NB4 (cell line): ENCODE measurements at regions not wholly inside any gene's neighbourhood (a gene's known extent, or its start where the extent isn't known, plus 50 kb on each side); places are given as distances from the start of the nearest gene placed in this dataset.
"Not testable (repeated sequence)": the region's sequence is repeated elsewhere in the genome, so short reads cannot be mapped to it uniquely, and the experiment has no call there.

Experiments
- DNase-seq: peaks from one replicate; pipeline ENCODE4 v3.0.0; 2010; ENCODE audit warnings: low read depth
- H3K4me3 ChIP-seq: one replicate; pipeline ENCODE4 v1.5.1; 2011; ENCODE audit warnings: mild to moderate bottlenecking, low read depth, low read length, moderate library complexity
- CTCF ChIP-seq: IDR thresholded peaks from one replicate; pipeline ENCODE4 v1.5.1; 2012; ENCODE audit warnings: low read depth, low read length
- MAX ChIP-seq: IDR thresholded peaks from 2 replicates; pipeline ENCODE4 v1.6.1; 2011; ENCODE audit warnings: low read depth, low read length
- MYC ChIP-seq: IDR thresholded peaks from 2 replicates; pipeline ENCODE4 v1.6.1; 2011; ENCODE audit warnings: low read depth, low read length
- POLR2A ChIP-seq: IDR thresholded peaks from 2 replicates; pipeline ENCODE4 v1.6.1; 2011; ENCODE audit warnings: mild to moderate bottlenecking; ENCODE audit not compliant: insufficient read length; ENCODE audit errors: extremely low read depth

- no peak for TF ChIP-seq MYC
- TF ChIP-seq CTCF, result no peak
- no peak for TF ChIP-seq MAX
- TF ChIP-seq POLR2A, result no peak
- no peak for DNase-seq
- no peak overlapping the region for H3K4me3 ChIP-seq
These were observed 344.9 kb upstream of the PAPPA start for GRCh38 chr9:115808695-115809094.

GRCh38 chr9:115810166-115810565, 343.4 kb upstream of the PAPPA start:
- H3K4me3 ChIP-seq, result no peak overlapping the region
- TF ChIP-seq CTCF (no peak), POLR2A (no peak), MYC (no peak), MAX (no peak)
- DNase-seq, result no peak

- TF ChIP-seq MYC (no peak), POLR2A (no peak), CTCF (no peak), MAX (no peak)
- DNase-seq, result no peak
- no peak overlapping the region for H3K4me3 ChIP-seq
These were observed 339.5 kb upstream of the PAPPA start for GRCh38 chr9:115814081-115814480.

- no peak overlapping the region for H3K4me3 ChIP-seq
- DNase-seq, result no peak
- TF ChIP-seq CTCF (no peak), POLR2A (no peak), MYC (no peak), MAX (no peak)
These were observed 337.8 kb upstream of the PAPPA start for GRCh38 chr9:115815786-115816185.

GRCh38 chr9:115818651-115819050, 334.9 kb upstream of the PAPPA start:
- not testable (repeated sequence) for H3K4me3 ChIP-seq, DNase-seq

GRCh38 chr9:115832031-115832430, 321.6 kb upstream of the PAPPA start:
- TF ChIP-seq POLR2A, result no peak
- DNase-seq, result no peak
- no peak overlapping the region for H3K4me3 ChIP-seq

- DNase-seq, result no peak
- no peak for TF ChIP-seq MYC
- H3K4me3 ChIP-seq, result no peak overlapping the region
These were observed 316.0 kb upstream of the PAPPA start for GRCh38 chr9:115837618-115838017.

- no peak for TF ChIP-seq POLR2A
- no peak for TF ChIP-seq CTCF
- TF ChIP-seq MYC, result no peak
- TF ChIP-seq MAX, result no peak
- no peak overlapping the region for H3K4me3 ChIP-seq
- no peak for DNase-seq
These were observed 315.2 kb upstream of the PAPPA start for GRCh38 chr9:115838417-115838816.

- H3K4me3 ChIP-seq, DNase-seq: not testable (repeated sequence)
These were observed 309.2 kb upstream of the PAPPA start for GRCh38 chr9:115844433-115844832.
